ENCODE measurements at regions not wholly inside any gene's neighbourhood (a gene's known extent, or its start where the extent isn't known, plus 50 kb on each side); places are given as distances from the start of the nearest gene placed in this dataset.

- no peak for ATAC-seq
- FAIRE-seq: no peak
- no peak for DNase-seq (ENCODE audit: extremely low read depth in 1 of 4, low spot score in 3 of 4)
- H3K27me3 ChIP-seq (ENCODE audit: control insufficient read depth in 2 of 2, insufficient read depth in 2 of 2, low read length in 2 of 2): no peaks in the 10 kb centered on the region
- CTCF ChIA-PET (ENCODE audit: low intra/inter-chr PET ratio): no interaction called here
- POLR2A ChIA-PET: interaction anchor here (0.9 to 3.2 kb wide), 7 partner anchors 10 to 66 kb away, joined by 3 to 14 read pairs (median 6); partner anchors contain the start of gene CITED2
- H2AFZ ChIP-seq (ENCODE audit: low read depth, low read length): no peak overlapping the region; the same call in 1 of the 2 replicates
- no peaks in the 10 kb centered on the region for H3K9me3 ChIP-seq (replicated peaks; ENCODE audit: control insufficient read depth, insufficient read depth, low read depth, low read length)
- WGBS (ENCODE audit: insufficient coverage, low coverage, missing lambda C conversion rate): 80% methylated on average over 5 of the region's 5 CpGs
- no peaks in the 10 kb centered on the region for H3K79me2 ChIP-seq (ENCODE audit: control insufficient read depth, insufficient read depth, low read length)
- intact Hi-C loops (cut with micrococcal nuclease) (no loop called here), in situ Hi-C loops (cut with MboI) (no loop called here)
- no peaks in the 10 kb centered on the region for H3K9me1 ChIP-seq (ENCODE audit: control insufficient read depth, insufficient read depth, low read length)
- no peaks in the 10 kb centered on the region for H4K20me1 ChIP-seq (replicated peaks; ENCODE audit: control insufficient read depth, insufficient read depth, low read length)
- no peak overlapping the region for H3K27ac ChIP-seq (ENCODE audit: extremely low read depth, low read depth, low read length)
- H3K9ac ChIP-seq (ENCODE audit: insufficient read depth in 1 of 2, low read depth in 2 of 2, low read length in 2 of 2): no peak overlapping the region
- BruUV-seq (replicated peaks): no TSS peak
- no peaks in the 10 kb centered on the region; the same call in 2 of the 3 replicates for H3K36me3 ChIP-seq (ENCODE audit: control insufficient read depth, insufficient read depth, low read length)
- no peak overlapping the region for H3K4me3 ChIP-seq
- no peak overlapping the region for H3K4me2 ChIP-seq (ENCODE audit: insufficient read depth, low read length)
- peaks cover 10 to 39% of the 10 kb centered on the region in 2 experiments for H3K4me1 ChIP-seq (replicated peaks in 1 of 2; ENCODE audit: control insufficient read depth in 2 of 2, insufficient read depth in 2 of 2, low read length in 2 of 2)
- TF ChIP-seq TSHZ1 (CRISPR knock-in tag; IDR thresholded peaks at IDR 0.05) (no peak), HMGXB4 (CRISPR knock-in tag; IDR thresholded peaks at IDR 0.05) (no peak), U2AF1 (optimal IDR thresholded peaks at IDR 0.05; ENCODE audit: low read depth, low read length) (no peak), HES1 (IDR thresholded peaks at IDR 0.05; ENCODE audit: low read depth) (no peak), GABPA (tag; conservative IDR thresholded peaks at IDR 0.05; ENCODE audit: low read depth) (no peak), CAMTA2 (CRISPR knock-in tag; conservative IDR thresholded peaks at IDR 0.05) (no peak), E2F1 (CRISPR knock-in tag; IDR thresholded peaks at IDR 0.05) (no peak), MAZ (CRISPR knock-in tag; conservative IDR thresholded peaks at IDR 0.05 in 1 of 2, IDR thresholded peaks at IDR 0.05 in 1 of 2) (no peak), RFX1 (IDR thresholded peaks at IDR 0.05) (no peak), ATF7 (IDR thresholded peaks at IDR 0.05) (no peak), ZFP1 (CRISPR knock-in tag; IDR thresholded peaks at IDR 0.05) (no peak), C11orf30 (IDR thresholded peaks at IDR 0.05; ENCODE audit: low read depth) (no peak), ZNF212 (CRISPR knock-in tag; IDR thresholded peaks at IDR 0.05) (no peak), MTA2 (IDR thresholded peaks at IDR 0.05; ENCODE audit: low read depth) (no peak)
These were observed 64.3 kb upstream of the CITED2 start for GRCh38 chr6:139438775-139439174.

Measured in K562 (cell line).